ENCODE measurements at regions not wholly inside any gene's neighbourhood (a gene's known extent, or its start where the extent isn't known, plus 50 kb on each side); places are given as distances from the start of the nearest gene placed in this dataset.
A peak's percentile ranks its signal among the peaks of the same experiment; 100 is the strongest.

DNA sequence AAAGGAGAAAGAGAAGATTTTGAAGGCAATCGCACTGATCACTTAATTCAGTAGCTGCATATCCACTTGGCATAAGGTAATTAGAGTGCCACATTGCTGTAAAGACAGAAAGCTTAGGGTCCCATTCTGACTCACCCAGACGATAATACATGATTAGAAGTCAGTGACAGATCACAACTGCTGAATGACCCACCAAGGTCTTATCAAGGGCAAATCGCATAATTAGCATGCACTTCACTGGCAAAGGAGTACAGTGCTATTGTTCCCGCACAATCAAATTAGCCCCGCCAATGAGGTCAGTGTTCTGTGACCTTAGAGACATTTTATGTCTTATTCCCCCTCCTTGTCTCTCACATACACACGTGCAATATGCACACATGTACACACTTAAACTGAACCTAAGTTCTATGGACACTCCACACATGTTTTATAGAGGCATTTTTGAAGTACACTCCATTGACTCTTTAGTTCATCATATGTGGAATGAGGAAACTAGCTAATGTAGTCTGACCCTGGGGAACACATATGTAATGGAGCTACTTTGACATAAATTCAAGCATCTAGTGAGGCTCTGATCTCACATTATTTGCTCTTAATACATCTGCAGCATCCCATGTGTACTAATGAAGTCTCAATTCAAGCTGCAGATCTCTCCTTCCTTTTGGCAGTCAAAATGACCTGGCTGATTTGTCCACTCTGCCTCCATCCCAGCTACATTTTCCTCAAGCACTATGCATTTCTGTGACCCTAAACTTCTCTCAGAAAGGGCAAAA lies 673.8 kb upstream of the FANCL start:
- Histone ChIP-seq H3K4me1 (no peaks in the 10 kb centered on the region), H3K9ac (no peak overlapping the region), H3K9me3 (replicated peaks in 1 of 11) (no peaks in the 10 kb centered on the region), H3K4me2 (no peak overlapping the region), H3K36me3 (no peaks in the 10 kb centered on the region), H3K27me3 (no peaks in the 10 kb centered on the region), H4K20me1 (no peaks in the 10 kb centered on the region), H3K4me3 (no peak overlapping the region), H3K27ac (no peak overlapping the region)
- TF ChIP-seq Cebpa-rat (IDR thresholded peaks at IDR 0.05), result no peak

DNA sequence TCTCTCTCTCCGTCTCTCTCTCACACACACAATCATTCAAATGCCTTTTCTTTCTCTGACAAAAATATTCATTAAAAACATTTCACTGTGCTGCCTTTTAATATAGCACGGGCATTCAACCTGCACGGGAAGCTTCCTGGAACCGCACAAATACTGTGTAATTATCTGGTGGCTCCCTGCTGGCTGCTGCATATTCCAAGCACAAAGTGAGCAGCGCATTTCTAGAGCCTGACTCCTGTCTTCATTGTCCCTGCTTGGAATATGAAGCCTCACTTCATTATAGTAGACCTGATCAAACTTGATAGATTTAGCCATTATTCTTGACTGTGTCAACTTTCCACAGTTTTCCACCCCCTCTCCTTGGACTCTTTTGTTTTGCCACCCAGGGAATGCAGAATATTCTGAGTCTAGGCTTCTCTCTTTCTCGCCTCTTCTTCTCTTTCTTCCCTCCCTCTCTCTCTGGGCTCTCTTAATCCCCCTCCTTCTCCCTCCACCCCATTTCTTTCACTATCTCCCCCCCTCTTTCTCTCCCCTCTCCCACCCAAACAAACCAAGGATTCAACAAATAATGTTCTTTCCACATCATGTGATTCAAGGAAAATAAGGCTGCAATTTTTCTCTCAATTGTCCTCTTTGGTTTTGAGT lies 672.1 kb upstream of the FANCL start:
- H4K20me1 ChIP-seq, result no peaks in the 10 kb centered on the region

DNA sequence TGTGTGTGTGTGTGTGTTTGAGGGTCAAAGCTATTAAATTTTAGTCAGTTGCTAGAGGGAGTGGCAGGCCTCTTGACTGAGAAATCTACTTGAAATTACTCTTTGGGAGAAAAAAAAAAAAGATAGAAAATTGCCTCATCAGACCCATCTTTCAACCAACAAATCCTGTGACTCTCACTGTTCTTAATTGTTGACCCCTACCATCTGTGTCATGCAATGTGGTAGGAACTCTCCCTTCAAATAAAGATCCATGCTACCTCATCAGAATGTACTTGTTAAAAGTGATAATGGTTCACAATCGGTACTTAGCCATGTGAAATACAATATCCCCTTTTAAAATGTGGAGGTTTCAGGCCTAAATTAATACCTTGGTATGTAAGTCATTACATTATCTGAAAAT lies 670.8 kb upstream of the FANCL start:
- no peaks in the 10 kb centered on the region for H4K20me1 ChIP-seq
- no peak overlapping the region for H3K9ac ChIP-seq
- H3K27ac ChIP-seq, result no peak overlapping the region
- TF ChIP-seq Cebpa-rat (IDR thresholded peaks at IDR 0.05), result no peak
- H3K4me2 ChIP-seq, result no peak overlapping the region
- H3K4me3 ChIP-seq, result no peak overlapping the region
- no peaks in the 10 kb centered on the region for H3K9me3 ChIP-seq (replicated peaks in 1 of 11)
- H3K36me3 ChIP-seq, result no peaks in the 10 kb centered on the region
- H3K27me3 ChIP-seq, result no peaks in the 10 kb centered on the region
- H3K4me1 ChIP-seq, result no peaks in the 10 kb centered on the region

More for the DNA sequence above, 672.1 kb upstream of the FANCL start:
- Histone ChIP-seq H3K27me3 (no peaks in the 10 kb centered on the region), H3K9me3 (replicated peaks in 1 of 11) (no peaks in the 10 kb centered on the region), H3K27ac (no peak overlapping the region), H3K4me3 (no peak overlapping the region), H3K9ac (no peak overlapping the region), H3K4me1 (no peaks in the 10 kb centered on the region), H3K36me3 (no peaks in the 10 kb centered on the region), H3K4me2 (no peak overlapping the region)
- TF ChIP-seq Cebpa-rat (IDR thresholded peaks at IDR 0.05), result no peak

DNA sequence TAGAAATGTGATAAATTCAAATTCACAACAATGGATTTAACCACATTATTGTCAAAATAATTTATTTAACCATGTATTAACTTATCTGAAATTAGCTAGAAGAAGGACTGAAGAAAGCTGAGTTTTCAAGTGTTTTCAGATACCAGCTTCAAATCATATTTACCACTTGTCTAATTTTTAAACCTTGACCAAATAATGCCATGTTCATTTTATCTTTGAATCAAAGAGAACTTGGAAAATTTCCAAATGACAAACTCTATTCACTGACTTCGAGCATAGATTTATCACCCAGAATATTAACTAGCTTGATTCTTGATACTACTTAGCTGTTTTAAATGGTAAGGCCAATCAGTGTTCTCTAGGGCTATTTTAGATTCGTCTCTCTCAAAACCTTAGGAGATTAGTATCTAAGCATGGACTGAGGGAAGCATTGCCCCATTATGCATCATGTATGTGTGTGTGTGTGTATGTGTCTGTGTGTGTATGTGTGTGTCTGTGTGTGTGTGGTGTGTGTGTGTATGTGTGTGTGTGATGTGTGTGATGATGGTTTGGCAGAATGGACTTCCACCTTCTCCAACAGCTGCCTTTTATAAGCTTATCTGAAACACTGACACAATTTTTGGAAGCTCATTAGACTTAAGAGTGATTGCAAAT lies 667.5 kb upstream of the FANCL start:
- H3K9ac ChIP-seq, result no peak overlapping the region
- no peaks in the 10 kb centered on the region for H3K9me3 ChIP-seq (replicated peaks in 1 of 11)
- H4K20me1 ChIP-seq, result no peaks in the 10 kb centered on the region
- peaks cover 0 to 6% (median 0%) of the 10 kb centered on the region in 10 experiments; a peak in 3 of 20 replicates for H3K4me1 ChIP-seq
- no peak for TF ChIP-seq Cebpa-rat (IDR thresholded peaks at IDR 0.05)
- no peak overlapping the region for H3K27ac ChIP-seq
- H3K4me3 ChIP-seq, result no peak overlapping the region
- H3K36me3 ChIP-seq, result no peaks in the 10 kb centered on the region
- no peak overlapping the region for H3K4me2 ChIP-seq
- no peaks in the 10 kb centered on the region for H3K27me3 ChIP-seq

DNA sequence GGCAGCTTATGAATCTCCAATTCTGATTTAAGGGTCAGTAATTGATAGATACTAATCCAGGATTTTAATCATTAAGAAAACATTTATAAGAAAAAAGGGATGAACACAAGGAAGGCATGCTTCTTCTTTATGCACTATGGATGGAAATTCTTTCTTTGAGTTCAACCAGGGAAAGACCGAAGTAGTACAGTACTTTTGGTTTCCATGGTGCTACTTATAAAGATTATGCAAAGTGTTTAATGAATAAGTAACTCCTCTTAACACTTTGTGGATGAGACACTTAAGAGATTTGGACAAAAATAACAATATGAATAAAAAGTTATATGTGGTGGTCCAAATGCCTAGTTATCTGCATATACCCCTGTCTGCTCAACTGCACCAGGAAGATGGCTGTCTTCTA lies 666.5 kb upstream of the FANCL start:
- no peaks in the 10 kb centered on the region for H3K27me3 ChIP-seq
- H3K4me3 ChIP-seq, result no peak overlapping the region
- H3K4me2 ChIP-seq, result no peak overlapping the region
- no peak overlapping the region for H3K27ac ChIP-seq
- no peak for TF ChIP-seq Cebpa-rat (IDR thresholded peaks at IDR 0.05)
- H3K9ac ChIP-seq, result no peak overlapping the region
- no peaks in the 10 kb centered on the region for H3K9me3 ChIP-seq (replicated peaks in 1 of 11)
- H4K20me1 ChIP-seq, result no peaks in the 10 kb centered on the region
- no peaks in the 10 kb centered on the region for H3K36me3 ChIP-seq
- H3K4me1 ChIP-seq, result peaks cover 0 to 6% (median 0%) of the 10 kb centered on the region in 10 experiments; a peak in 3 of 20 replicates

DNA sequence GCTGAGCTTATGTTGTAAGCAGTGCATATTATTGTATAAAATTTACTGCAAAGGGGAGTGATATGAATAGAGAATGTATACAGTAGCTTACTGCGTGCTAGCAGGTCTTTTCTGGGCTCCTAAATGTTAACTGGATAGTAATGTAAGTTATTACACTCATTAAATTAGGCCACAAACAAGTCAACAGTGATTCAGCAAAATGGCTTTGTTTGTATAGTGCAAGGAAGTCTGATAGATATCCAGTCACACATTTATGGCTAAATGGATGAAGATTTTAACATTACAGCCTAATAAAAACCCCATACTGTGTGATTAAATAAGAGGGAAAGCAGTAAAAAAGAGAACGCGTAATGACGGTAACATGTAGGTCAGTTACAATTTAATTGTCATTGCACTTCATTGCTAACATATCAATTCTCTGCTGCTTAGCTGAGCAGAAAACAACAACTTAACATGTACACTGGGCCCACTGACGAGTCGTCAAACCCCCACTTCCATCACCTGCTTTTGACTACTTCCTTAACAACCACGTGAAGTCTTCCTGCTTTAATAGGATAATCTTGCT lies 665.0 kb upstream of the FANCL start:
- no peaks in the 10 kb centered on the region for H3K9me3 ChIP-seq (replicated peaks in 1 of 11)
- peaks cover 0 to 6% (median 0%) of the 10 kb centered on the region in 10 experiments; a peak in 3 of 20 replicates for H3K4me1 ChIP-seq
- no peak overlapping the region for H3K9ac ChIP-seq
- no peak overlapping the region for H3K4me3 ChIP-seq
- H3K36me3 ChIP-seq, result no peaks in the 10 kb centered on the region
- no peak overlapping the region for H3K27ac ChIP-seq
- H3K4me2 ChIP-seq, result peak overlapping the region in 1 of 11 experiments; percentile 34; a peak in 1 of 22 replicates
- H3K27me3 ChIP-seq, result no peaks in the 10 kb centered on the region
- H4K20me1 ChIP-seq, result no peaks in the 10 kb centered on the region
- no peak for TF ChIP-seq Cebpa-rat (IDR thresholded peaks at IDR 0.05)

DNA sequence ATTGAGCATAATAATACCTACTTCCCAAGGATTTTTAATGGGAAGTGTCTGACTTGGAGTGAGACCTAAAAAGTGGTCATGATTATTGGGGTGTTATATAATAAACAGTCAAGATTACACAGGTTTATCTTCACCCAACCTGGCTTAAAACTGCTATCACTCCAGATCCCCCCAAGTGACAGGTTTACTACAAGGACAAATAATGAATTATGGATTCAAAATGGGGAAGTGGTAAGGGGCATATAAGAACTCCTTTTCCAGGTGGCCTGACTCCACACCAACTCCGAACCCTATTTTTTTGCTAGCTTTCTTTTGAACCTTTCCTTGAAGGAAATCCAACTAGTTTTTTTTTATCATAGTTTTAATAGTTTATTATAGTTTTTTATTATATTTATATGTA lies 663.0 kb upstream of the FANCL start:
- TF ChIP-seq Cebpa-rat (IDR thresholded peaks at IDR 0.05), result no peak
- H4K20me1 ChIP-seq, result no peaks in the 10 kb centered on the region
- no peaks in the 10 kb centered on the region for H3K9me3 ChIP-seq (replicated peaks in 1 of 11)
- H3K4me3 ChIP-seq, result no peak overlapping the region
- H3K36me3 ChIP-seq, result no peaks in the 10 kb centered on the region
- H3K27ac ChIP-seq, result no peak overlapping the region
- no peaks in the 10 kb centered on the region for H3K27me3 ChIP-seq
- H3K4me2 ChIP-seq, result no peak overlapping the region
- H3K9ac ChIP-seq, result no peak overlapping the region
- peaks cover 0 to 6% (median 0%) of the 10 kb centered on the region in 10 experiments; a peak in 3 of 20 replicates for H3K4me1 ChIP-seq

DNA sequence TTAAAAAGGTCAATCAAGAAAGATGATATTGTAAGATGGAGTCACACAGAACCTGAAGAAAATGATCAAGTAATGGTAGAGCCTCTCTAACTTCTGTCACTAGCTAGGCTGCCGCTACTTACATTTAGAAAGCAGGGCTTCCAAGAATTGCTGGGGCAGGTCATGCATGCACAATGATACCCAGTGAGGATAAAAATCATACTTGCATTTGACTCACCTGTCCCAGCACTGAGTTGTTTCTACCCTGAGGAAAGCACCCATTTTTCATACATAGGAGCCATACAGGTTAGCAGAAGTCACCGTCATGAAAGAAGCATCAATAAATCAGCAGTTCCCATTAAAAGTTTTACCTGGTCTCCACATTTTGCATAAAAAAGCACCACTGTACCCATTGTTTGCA lies 662.3 kb upstream of the FANCL start:
- Histone ChIP-seq H3K9ac (no peak overlapping the region), H3K27me3 (no peaks in the 10 kb centered on the region), H3K36me3 (no peaks in the 10 kb centered on the region), H3K9me3 (replicated peaks in 1 of 11) (no peaks in the 10 kb centered on the region), H3K4me3 (no peak overlapping the region), H3K4me2 (no peak overlapping the region), H4K20me1 (no peaks in the 10 kb centered on the region), H3K27ac (no peak overlapping the region), H3K4me1 (peaks cover 0 to 6% (median 0%) of the 10 kb centered on the region in 10 experiments; a peak in 3 of 20 replicates)
- no peak for TF ChIP-seq Cebpa-rat (IDR thresholded peaks at IDR 0.05)

DNA sequence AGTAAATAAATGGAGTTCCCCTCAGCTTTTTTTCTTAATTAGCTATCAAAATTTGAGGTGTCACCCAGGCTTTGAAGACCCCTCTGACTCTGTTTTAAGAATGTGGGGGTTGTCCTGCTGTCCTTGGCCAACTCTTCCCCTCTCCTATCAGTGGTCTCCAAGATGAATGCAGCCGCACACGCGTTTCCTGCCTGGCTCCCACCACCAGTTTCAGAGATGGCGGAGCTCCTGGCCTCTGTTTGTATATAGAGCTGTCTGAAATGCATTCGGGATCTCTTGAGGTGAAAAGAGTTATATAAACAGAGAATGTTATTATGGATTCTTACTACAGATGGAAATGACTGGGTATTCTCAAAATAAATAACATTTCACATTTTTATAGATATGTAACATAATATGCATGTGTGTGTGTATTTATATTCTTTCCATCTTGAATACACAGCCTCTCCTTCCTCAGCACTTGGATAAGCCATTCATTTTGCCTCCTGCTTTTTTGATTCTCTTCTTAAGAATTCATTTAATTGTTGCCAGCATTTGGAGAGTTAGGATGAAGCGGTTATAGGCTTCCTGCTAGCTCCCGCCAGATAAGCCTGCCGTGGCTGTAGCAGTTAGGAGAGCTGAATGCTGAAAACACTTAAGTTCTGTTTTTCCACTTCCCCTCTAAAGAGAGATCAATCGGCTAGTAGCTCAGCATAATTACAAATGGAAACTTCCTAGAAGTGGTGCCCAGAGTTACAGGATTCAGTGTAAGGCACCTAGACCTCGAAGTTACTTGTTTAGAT lies 659.3 kb upstream of the FANCL start:
- no peaks in the 10 kb centered on the region for H4K20me1 ChIP-seq
- H3K4me3 ChIP-seq, result no peak overlapping the region
- H3K9ac ChIP-seq, result no peak overlapping the region

More for the DNA sequence above, 659.3 kb upstream of the FANCL start:
- H3K4me1 ChIP-seq, result no peaks in the 10 kb centered on the region
- no peak for TF ChIP-seq Cebpa-rat (IDR thresholded peaks at IDR 0.05)
- no peak overlapping the region for H3K4me2 ChIP-seq
- H3K9me3 ChIP-seq (replicated peaks in 1 of 11), result no peaks in the 10 kb centered on the region
- no peaks in the 10 kb centered on the region for H3K36me3 ChIP-seq
- no peak overlapping the region for H3K27ac ChIP-seq
- no peaks in the 10 kb centered on the region for H3K27me3 ChIP-seq
